ENCODE measurements at regions not wholly inside any gene's neighbourhood (a gene's known extent, or its start where the extent isn't known, plus 50 kb on each side); places are given as distances from the start of the nearest gene placed in this dataset.
"Not testable (repeated sequence)": the region's sequence is repeated elsewhere in the genome, so short reads cannot be mapped to it uniquely, and the experiment has no call there.

- no peak for DNase-seq (ENCODE audit: low spot score)
These were observed 76.6 kb upstream of the ZNF644 start for GRCh38 chr1:91098299-91098906.

- DNase-seq (ENCODE audit: low spot score) = not testable (repeated sequence)
These were observed 73.5 kb upstream of the ZNF644 start for GRCh38 chr1:91095321-91095720.

GRCh38 chr1:91092503-91092902 lies 70.7 kb upstream of the ZNF644 start:
- DNase-seq (ENCODE audit: low spot score) = no peak

GRCh38 chr1:91091812-91092211 lies 70.0 kb upstream of the ZNF644 start:
- no peak for DNase-seq (ENCODE audit: low spot score)

GRCh38 chr1:91080650-91081049 lies 58.8 kb upstream of the ZNF644 start:
- DNase-seq (ENCODE audit: low spot score) = no peak

- no peak for DNase-seq (ENCODE audit: low spot score)
These were observed 57.0 kb upstream of the ZNF644 start for GRCh38 chr1:91078859-91079258.

GRCh38 chr1:91076834-91077233 lies 55.0 kb upstream of the ZNF644 start:
- no peak for DNase-seq (ENCODE audit: low spot score)

- DNase-seq (ENCODE audit: low spot score) = no peak
These were observed 53.6 kb upstream of the ZNF644 start for GRCh38 chr1:91075233-91076135.

GRCh38 chr1:91073299-91073698 lies 51.5 kb upstream of the ZNF644 start:
- no peak for DNase-seq (ENCODE audit: low spot score)

GRCh38 chr1:91071838-91072237 lies 50.0 kb upstream of the ZNF644 start:
- DNase-seq (ENCODE audit: low spot score) = no peak

All from activated CD4-positive, alpha-beta T cell treated with anti-CD3 and anti-CD28 coated beads, Interleukin-2, Interleukin-4, amounts not matched to agents 100 ng/mL and 50 ng/mL, durations not matched to agents 16 hours and 8 hours (primary cell).